Activated naive CD4-positive, alpha-beta T cell treated with anti-CD3 and anti-CD28 coated beads, Interleukin-2, amount 10 ng/mL, durations not matched to agents 7 days and 5 days (primary cell): ENCODE measurements at regions not wholly inside any gene's neighbourhood (a gene's known extent, or its start where the extent isn't known, plus 50 kb on each side); places are given as distances from the start of the nearest gene placed in this dataset.

Experiments used
- CTCF ChIA-PET: fragments of 350-600 bp; sonication (Branson Sonifier 250); formaldehyde crosslinking; loops from one replicate; lab custom pipeline; 2021; ENCODE audit warnings: antibody characterized with exemption; lab: Charles Lee
- DNase-seq: peaks from one replicate; pipeline ENCODE4 v3.0.0-alpha.2; 2020
- H3K27ac Mint-ChIP-seq: one replicate; pipeline ENCODE4 v1.8.0; 2021; ENCODE audit warnings: mild to moderate bottlenecking, moderate library complexity, mixed read lengths
- H3K27me3 Mint-ChIP-seq: one replicate; pipeline ENCODE4 v1.8.0; 2021; ENCODE audit warnings: mild to moderate bottlenecking, mixed read lengths
- H3K36me3 Mint-ChIP-seq: one replicate; pipeline ENCODE4 v1.8.0; 2021; ENCODE audit warnings: mixed read lengths
- H3K4me1 Mint-ChIP-seq: one replicate; pipeline ENCODE4 v1.8.0; 2021; ENCODE audit warnings: mixed read lengths
- H3K4me3 Mint-ChIP-seq: one replicate; pipeline ENCODE4 v1.8.0; 2021; ENCODE audit warnings: mild to moderate bottlenecking, moderate library complexity, mixed read lengths
- H3K9me3 Mint-ChIP-seq: one replicate; pipeline ENCODE4 v1.8.0; 2021; ENCODE audit warnings: mixed read lengths

- no peak for DNase-seq
- Mint-ChIP-seq H3K27me3 (peaks cover 17% of the 10 kb centered on the region), H3K36me3 (no peaks in the 10 kb centered on the region), H3K9me3 (no peaks in the 10 kb centered on the region), H3K4me3 (no peak overlapping the region), H3K27ac (no peak overlapping the region), H3K4me1 (no peaks in the 10 kb centered on the region)
- CTCF ChIA-PET, result no interaction called here
Measured at GRCh38 chr11:134640536-134640935, 228.5 kb upstream of the B3GAT1 start.

- H3K27ac Mint-ChIP-seq, result no peak overlapping the region
- H3K9me3 Mint-ChIP-seq, result no peaks in the 10 kb centered on the region
- no peaks in the 10 kb centered on the region for H3K36me3 Mint-ChIP-seq
- peaks cover 15% of the 10 kb centered on the region for H3K27me3 Mint-ChIP-seq
- H3K4me3 Mint-ChIP-seq, result no peak overlapping the region
- H3K4me1 Mint-ChIP-seq, result no peaks in the 10 kb centered on the region
- CTCF ChIA-PET, result no interaction called here
- no peak for DNase-seq
Measured at GRCh38 chr11:134639586-134640330, 227.7 kb upstream of the B3GAT1 start.

GRCh38 chr11:134638796-134639430, 226.9 kb upstream of the B3GAT1 start:
- Mint-ChIP-seq H3K4me1 (no peaks in the 10 kb centered on the region), H3K36me3 (no peaks in the 10 kb centered on the region), H3K9me3 (no peaks in the 10 kb centered on the region), H3K27me3 (peaks cover 9% of the 10 kb centered on the region), H3K4me3 (no peak overlapping the region), H3K27ac (no peak overlapping the region)
- CTCF ChIA-PET, result no interaction called here
- no peak for DNase-seq

- Mint-ChIP-seq H3K27me3 (peaks cover 9% of the 10 kb centered on the region), H3K27ac (no peak overlapping the region), H3K9me3 (no peaks in the 10 kb centered on the region), H3K36me3 (no peaks in the 10 kb centered on the region), H3K4me3 (no peak overlapping the region), H3K4me1 (no peaks in the 10 kb centered on the region)
- CTCF ChIA-PET, result interaction anchor here (0.8 kb wide), 1 partner anchor 38 kb away, joined by 3 read pairs; no protein-coding TSS in a partner anchor
- DNase-seq, result no peak
Measured at GRCh38 chr11:134637091-134638015, 225.3 kb upstream of the B3GAT1 start.

- DNase-seq, result no peak
- peaks cover 9% of the 10 kb centered on the region for H3K27me3 Mint-ChIP-seq
- H3K27ac Mint-ChIP-seq, result no peak overlapping the region
- H3K4me3 Mint-ChIP-seq, result no peak overlapping the region
- no peaks in the 10 kb centered on the region for H3K9me3 Mint-ChIP-seq
- CTCF ChIA-PET, result no interaction called here
- H3K4me1 Mint-ChIP-seq, result no peaks in the 10 kb centered on the region
- no peaks in the 10 kb centered on the region for H3K36me3 Mint-ChIP-seq
Measured at GRCh38 chr11:134636071-134636470, 224.0 kb upstream of the B3GAT1 start.

- no peaks in the 10 kb centered on the region for H3K36me3 Mint-ChIP-seq
- H3K9me3 Mint-ChIP-seq, result no peaks in the 10 kb centered on the region
- no peak overlapping the region for H3K27ac Mint-ChIP-seq
- CTCF ChIA-PET, result no interaction called here
- H3K27me3 Mint-ChIP-seq, result peaks cover 9% of the 10 kb centered on the region
- H3K4me1 Mint-ChIP-seq, result no peaks in the 10 kb centered on the region
- H3K4me3 Mint-ChIP-seq, result no peak overlapping the region
- no peak for DNase-seq
Measured at GRCh38 chr11:134634897-134635831, 223.1 kb upstream of the B3GAT1 start.

GRCh38 chr11:134633276-134633675, 221.2 kb upstream of the B3GAT1 start:
- CTCF ChIA-PET, result no interaction called here

GRCh38 chr11:134632347-134633119, 220.5 kb upstream of the B3GAT1 start:
- H3K36me3 Mint-ChIP-seq, result no peaks in the 10 kb centered on the region
- H3K9me3 Mint-ChIP-seq, result no peaks in the 10 kb centered on the region
- no peak overlapping the region for H3K4me3 Mint-ChIP-seq
- peaks cover 3% of the 10 kb centered on the region for H3K27me3 Mint-ChIP-seq
- CTCF ChIA-PET, result no interaction called here
- no peaks in the 10 kb centered on the region for H3K4me1 Mint-ChIP-seq
- no peak for DNase-seq
- no peak overlapping the region for H3K27ac Mint-ChIP-seq

More at GRCh38 chr11:134633276-134633675, 221.2 kb upstream of the B3GAT1 start:
- no peaks in the 10 kb centered on the region for H3K9me3 Mint-ChIP-seq
- DNase-seq, result no peak
- no peak overlapping the region for H3K27ac Mint-ChIP-seq
- no peaks in the 10 kb centered on the region for H3K4me1 Mint-ChIP-seq
- no peaks in the 10 kb centered on the region for H3K27me3 Mint-ChIP-seq
- H3K36me3 Mint-ChIP-seq, result no peaks in the 10 kb centered on the region
- H3K4me3 Mint-ChIP-seq, result no peak overlapping the region

GRCh38 chr11:134630861-134631260, 218.8 kb upstream of the B3GAT1 start:
- no peak overlapping the region for H3K4me3 Mint-ChIP-seq
- CTCF ChIA-PET, result no interaction called here
- no peaks in the 10 kb centered on the region for H3K36me3 Mint-ChIP-seq
- peaks cover 6% of the 10 kb centered on the region for H3K27me3 Mint-ChIP-seq
- no peak overlapping the region for H3K27ac Mint-ChIP-seq
- no peaks in the 10 kb centered on the region for H3K9me3 Mint-ChIP-seq
- DNase-seq, result no peak
- no peaks in the 10 kb centered on the region for H3K4me1 Mint-ChIP-seq

- DNase-seq, result no peak
- Mint-ChIP-seq H3K27me3 (peaks cover 22% of the 10 kb centered on the region), H3K9me3 (no peaks in the 10 kb centered on the region), H3K36me3 (no peaks in the 10 kb centered on the region), H3K27ac (no peak overlapping the region), H3K4me1 (no peaks in the 10 kb centered on the region), H3K4me3 (no peak overlapping the region)
- CTCF ChIA-PET, result no interaction called here
Measured at GRCh38 chr11:134628426-134628825, 216.4 kb upstream of the B3GAT1 start.

GRCh38 chr11:134626032-134626431, 214.0 kb upstream of the B3GAT1 start:
- Mint-ChIP-seq H3K27me3 (peaks cover 22% of the 10 kb centered on the region), H3K4me1 (peaks cover 3% of the 10 kb centered on the region), H3K36me3 (no peaks in the 10 kb centered on the region), H3K9me3 (no peaks in the 10 kb centered on the region), H3K4me3 (no peak overlapping the region), H3K27ac (no peak overlapping the region)
- DNase-seq, result no peak
- CTCF ChIA-PET, result no interaction called here

GRCh38 chr11:134625631-134626030, 213.6 kb upstream of the B3GAT1 start:
- DNase-seq, result no peak
- no peak overlapping the region for H3K4me3 Mint-ChIP-seq
- peaks cover 22% of the 10 kb centered on the region for H3K27me3 Mint-ChIP-seq
- H3K36me3 Mint-ChIP-seq, result no peaks in the 10 kb centered on the region
- no peak overlapping the region for H3K27ac Mint-ChIP-seq
- H3K4me1 Mint-ChIP-seq, result peaks cover 3% of the 10 kb centered on the region
- H3K9me3 Mint-ChIP-seq, result no peaks in the 10 kb centered on the region
- CTCF ChIA-PET, result no interaction called here

- H3K36me3 Mint-ChIP-seq, result no peaks in the 10 kb centered on the region
- CTCF ChIA-PET, result no interaction called here
- no peaks in the 10 kb centered on the region for H3K9me3 Mint-ChIP-seq
- H3K27me3 Mint-ChIP-seq, result peaks cover 22% of the 10 kb centered on the region
- no peak overlapping the region for H3K27ac Mint-ChIP-seq
- peaks cover 3% of the 10 kb centered on the region for H3K4me1 Mint-ChIP-seq
- H3K4me3 Mint-ChIP-seq, result no peak overlapping the region
- DNase-seq, result no peak
Measured at GRCh38 chr11:134625151-134625550, 213.1 kb upstream of the B3GAT1 start.
